DMS79 treated with DMSO at 0.1 percent for 48 hours (cell line): ENCODE measurements at regions not wholly inside any gene's neighbourhood (a gene's known extent, or its start where the extent isn't known, plus 50 kb on each side); places are given as distances from the start of the nearest gene placed in this dataset.
"Not testable (repeated sequence)": the region's sequence is repeated elsewhere in the genome, so short reads cannot be mapped to it uniquely, and the experiment has no call there.

Source experiments
- DNase-seq: peaks from one replicate; lab custom pipeline; 2025; lab: John Stamatoyannopoulos, UW

DNA sequence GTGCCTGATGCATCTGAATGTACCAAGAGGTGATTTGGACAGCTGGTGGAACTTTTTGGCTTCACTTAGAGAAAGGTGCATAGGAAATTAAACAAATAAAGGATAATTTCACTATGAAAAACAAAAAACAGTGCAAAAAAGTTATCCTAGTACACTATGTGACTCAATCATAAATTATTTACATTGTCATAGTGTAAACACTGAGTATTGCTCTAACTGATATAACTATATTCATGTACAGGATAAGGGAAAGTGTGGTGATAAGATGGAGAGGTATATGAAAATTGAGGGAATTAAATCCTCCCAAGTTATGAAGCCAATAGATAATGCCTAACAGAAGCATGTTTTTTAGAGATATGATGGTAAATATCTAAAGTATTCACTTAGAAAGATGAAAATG, 50.2 kb upstream of the CPNE4 start:
- DNase-seq: no peak

DNA sequence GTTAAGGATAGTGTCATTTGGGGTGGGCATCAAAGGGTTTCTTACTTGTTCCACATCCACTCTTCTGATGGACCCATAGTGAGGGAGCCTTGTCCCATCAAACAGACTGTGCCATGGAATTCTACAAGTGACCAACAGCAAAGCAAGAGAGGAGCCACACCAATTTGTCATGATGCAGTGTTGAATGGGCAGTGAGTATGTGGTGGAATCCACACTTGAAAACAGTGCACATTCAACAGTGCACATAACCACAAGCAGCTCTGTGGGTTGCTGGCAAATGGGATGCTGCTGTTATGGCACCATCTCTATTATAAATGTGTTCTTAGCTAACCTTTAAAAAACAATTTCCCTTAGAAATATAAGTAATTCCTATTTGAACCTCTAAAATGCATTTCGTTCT, 52.5 kb upstream of the CPNE4 start:
- no peak for DNase-seq

DNA sequence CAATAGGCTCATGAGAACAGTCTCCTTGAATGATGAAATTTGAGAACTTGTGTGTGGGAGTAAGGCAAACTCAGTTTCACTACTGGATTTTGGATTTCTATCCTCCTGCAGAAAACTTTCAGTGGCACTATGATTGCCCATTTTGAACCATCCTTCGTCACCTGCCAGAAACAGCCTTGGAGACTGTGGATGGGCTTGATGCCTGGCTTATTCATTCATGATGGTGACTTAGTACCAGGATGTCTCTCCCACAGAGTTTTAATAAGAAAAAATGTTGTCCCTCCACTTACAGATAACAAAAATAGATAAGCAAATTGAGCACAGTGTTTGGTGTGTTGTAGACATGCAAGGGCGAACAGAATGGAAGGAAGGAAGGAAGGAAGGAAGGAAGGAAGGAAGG, 53.5 kb upstream of the CPNE4 start:
- DNase-seq: no peak

DNA sequence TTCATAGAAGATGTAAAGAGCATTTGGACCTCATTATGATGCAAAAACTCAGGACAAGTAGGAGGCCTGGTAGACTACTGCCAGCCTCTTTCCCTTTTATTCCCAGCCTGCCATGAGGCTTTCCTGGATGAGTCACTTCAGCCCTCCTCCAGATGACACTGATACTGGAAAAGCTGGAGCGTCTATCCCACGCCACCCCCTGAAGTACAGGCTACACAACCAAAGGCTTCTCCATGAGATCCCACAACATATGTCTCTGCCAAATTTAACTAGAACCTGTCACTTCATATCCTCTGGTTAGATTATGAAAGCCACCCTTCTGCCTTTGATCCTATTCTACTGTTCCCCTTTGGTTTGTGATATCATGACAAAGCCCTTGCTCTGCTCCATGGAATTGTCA, 56.1 kb upstream of the CPNE4 start:
- DNase-seq: no peak

DNA sequence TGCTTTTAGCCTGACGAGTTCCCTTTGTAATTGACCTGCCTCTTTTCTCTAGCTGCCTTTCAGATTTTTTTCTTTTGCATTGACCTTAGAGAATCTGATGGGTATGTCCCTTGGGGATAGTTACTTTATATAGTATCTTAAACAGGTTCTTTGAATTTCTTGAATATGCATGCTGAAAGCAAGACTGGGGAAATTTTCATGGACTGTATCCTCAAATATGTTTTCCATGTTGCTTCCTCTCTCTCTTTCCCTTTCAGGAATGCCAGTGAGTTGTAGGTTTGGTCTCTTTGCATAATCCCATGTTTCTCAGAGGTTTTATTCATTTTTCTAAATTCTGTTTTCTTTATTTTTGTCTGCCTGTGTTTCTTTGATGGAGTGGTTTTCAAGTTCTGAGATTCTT, 81.8 kb upstream of the CPNE4 start:
- no peak for DNase-seq

DNA sequence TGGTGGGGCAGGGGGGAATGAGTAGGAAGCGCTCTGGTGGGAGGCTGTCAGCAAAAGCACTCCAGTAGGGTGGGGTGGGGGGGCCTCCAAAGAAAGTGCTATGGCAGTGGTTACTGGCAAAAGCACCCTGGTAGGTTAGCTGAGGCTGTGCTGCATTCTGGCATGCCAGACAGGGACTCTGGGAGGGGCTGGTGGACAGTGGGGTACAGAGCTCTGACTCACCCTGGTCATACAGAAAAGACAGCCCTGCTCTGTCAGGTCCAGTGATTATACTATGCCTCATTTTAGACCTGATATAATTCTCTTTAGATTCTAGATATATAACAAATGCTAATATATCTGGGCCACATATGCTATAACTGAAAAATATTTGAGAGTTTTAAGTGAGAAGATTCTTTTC, 82.8 kb upstream of the CPNE4 start:
- DNase-seq: no peak

DNA sequence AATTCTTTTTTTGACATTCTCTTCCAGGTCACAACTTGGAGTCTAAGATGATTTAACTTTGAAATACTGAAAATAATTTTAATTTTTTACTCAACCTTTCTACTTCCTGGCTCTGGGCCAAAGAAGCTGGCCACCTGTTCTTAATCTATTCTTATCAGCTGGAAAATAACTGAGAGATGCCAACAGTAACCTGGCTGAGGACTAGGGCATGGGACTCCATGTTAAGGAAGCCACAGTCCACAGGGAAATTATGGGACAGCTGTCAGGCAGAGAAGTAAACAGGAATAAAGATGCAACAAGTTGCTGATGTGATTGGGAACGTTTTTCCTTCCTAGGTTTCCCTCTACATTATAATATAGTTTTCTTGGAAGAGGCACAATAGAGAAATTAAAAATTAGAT, 84.7 kb upstream of the CPNE4 start:
- no peak for DNase-seq

DNA sequence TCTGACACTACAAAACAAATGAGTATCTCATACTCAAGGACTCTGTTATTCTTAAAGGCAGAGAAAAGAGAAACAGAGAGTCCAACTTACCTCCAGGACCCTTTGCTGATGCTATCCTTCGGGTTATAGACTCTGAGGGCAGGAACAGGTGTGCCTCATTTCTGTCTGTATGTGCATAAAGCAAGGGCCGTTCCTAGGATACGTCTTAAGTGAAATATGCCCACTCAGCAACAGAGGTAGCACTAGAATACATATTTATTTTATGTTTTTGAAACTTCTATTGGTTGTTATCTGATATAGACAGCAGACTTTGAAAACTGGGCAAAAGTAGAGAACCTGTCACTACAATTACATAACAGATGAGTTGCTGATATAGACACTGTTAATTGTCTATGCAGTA, 89.3 kb upstream of the CPNE4 start:
- DNase-seq: no peak

DNA sequence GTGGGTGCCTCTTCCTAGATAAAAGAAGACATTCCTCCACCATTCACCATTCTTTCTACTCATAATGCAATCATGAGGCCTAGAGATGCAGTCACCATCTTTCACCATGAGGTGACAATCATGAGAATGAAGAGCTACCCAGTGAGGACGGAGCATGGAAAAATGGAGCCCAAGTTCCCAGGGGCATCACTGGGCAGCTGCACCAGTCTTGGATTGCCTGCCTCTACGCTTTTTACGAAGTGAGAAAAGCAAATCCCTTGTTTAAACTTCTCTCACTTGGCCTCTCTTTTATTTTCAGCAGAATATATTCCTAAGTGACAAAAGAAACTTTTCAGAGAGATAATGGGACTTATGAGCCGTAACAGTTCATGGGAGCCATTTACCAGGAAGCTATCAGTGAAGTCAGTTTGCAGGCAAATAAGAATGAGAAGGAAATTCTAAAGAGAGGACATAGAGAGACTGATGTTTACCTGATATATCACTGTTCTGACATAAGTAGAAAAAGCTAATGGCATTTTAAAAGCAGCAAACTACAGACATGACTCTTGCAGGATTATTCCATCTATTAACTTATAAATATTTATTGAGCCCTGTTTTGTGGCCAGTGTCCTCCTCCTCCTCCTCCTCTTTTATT, 90.0 kb upstream of the CPNE4 start:
- DNase-seq: no peak

DNA sequence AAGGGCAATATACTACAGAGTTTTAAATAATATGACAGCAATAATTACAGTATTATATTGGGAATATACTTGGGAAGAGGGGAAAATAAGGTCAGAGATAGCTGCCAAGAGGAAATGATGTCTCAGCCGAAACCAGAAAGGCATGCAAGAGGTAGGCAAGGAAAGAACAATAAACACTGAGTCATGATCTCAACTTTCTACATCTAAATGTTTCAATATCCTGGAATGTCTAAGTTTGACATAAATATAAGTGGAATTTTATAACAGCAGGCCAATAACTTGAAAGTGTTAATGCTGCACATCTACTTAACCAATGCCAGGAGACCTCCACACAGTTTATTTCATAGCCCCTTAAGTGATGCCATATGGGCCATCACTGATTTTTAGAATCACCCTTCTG, 99.8 kb upstream of the CPNE4 start:
- no peak for DNase-seq

DNA sequence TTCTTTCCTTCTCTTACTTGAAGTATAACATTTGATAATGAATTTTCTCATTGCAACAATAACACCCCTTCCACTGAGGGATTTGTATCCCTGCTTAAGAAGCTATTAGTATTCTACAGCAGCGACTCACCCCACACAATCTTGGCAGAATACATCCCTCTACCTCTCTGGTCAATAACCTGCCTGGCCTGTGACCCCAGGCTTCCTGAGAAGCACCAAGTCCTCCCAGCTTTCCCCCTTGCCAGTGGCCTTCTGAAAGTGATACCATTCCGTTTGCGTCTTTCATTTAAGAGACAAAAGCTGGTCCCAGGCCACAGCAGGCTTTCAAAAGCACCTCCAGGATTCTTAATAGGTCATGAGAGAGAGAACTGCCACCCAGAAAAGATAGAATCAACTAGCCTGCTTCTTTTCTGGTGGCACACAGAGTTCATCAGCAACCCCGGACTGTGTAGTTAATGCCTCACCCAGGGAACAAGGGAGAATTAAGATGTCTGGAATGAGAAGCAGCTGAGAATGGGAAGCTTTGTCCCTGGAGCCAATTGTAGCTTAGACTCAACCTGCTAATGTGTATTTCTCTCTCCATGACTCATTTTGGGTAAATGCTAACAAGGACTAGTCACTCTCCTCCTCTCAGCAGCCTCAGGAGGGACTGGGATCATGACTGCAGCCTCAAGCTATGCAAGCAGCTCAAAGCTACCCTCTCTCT, 101.0 kb upstream of the CPNE4 start:
- no peak for DNase-seq

DNA sequence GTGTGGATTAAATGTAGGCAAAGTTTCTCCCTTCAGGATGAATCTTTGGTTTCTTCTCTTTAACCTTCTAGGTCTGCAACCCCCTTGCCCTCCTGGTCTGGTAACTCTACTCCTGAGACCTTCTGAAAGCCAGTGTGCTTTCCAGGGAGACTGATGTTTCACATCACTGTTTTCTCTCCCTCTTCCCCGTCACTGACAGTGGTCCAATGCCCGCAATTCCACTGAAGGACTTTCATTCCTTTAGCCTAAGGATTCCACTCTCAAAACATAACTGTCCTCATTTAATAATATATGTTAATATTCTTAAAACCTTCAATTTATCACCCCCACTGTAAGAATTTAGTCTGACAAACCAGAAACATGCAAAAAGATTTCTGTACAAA, 101.5 kb upstream of the CPNE4 start:
- no peak for DNase-seq

DNA sequence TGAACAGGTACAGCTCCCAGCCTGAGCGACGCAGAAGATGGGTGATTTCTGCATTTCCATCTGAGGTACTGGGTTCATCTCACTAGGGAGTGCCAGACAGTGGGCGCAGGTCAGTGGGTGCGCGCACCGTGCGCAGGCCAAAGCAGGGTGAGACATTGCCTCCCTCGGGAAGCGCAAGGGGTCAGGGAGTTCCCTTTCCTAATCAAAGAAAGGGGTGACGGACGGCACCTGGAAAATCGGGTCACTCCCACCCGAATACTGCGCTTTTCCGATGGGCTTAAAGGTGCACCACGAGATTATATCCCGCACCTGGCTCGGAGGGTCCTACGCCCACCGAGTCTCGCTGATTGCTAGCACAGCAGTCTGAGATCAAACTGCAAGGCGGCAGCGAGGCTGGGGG, 102.1 kb upstream of the CPNE4 start:
- DNase-seq: not testable (repeated sequence)

DNA sequence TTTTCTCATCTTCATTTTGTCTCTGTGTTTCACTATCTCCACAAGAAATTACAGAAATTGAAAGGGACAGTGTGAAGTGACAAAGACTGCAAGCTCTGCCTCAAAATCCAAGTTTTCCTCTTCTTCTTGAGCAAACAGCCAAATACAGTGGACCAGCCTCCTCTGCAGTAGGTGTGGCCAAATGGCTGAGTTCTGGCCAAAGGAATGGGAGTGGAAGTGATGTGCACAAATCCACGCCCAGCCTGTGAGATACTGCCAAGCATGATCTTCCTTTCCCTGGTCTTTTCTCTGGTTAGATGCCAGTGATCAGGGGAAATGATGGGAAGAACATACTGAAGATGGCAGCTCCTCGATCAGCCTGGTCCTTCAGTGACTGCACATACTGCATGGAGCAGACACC, 111.0 kb upstream of the CPNE4 start:
- no peak for DNase-seq

DNA sequence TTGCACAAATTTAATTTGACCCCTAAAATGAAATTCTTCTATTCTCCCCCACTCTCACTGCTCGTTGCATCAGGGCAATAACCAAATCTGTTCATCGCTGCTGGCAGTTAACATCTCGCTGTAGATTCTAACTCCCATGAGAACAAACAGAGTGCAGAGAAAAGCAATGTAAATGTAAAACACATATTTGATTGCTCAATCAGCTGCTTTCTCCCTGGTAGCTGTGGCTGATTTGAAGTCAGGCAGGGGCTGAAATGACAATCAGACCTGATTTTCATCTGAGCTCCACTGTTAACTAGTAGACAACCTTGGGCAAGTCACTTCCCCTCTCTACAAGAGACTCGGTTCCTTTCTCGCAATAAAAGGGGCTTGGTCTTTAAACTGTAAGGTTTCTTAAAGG, 119.8 kb upstream of the CPNE4 start:
- DNase-seq: no peak

DNA sequence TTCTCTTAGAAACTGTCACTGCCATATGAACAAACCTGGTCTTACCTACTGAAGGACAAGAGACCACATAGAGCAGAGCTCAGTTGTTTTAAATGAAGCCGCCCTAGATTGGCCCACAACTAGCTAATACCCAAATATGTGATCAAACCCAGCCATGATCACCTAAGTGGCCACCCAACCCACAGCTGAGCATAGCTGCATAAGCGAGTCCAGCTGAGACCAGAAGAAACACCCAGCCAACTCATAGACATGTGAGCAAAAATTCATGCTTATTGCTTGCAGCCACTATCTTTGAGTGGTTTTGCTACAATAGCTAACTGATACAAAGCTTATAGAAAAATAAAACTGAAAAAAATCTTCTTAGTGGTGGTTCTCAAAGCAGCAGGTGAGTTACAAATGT, 124.3 kb upstream of the CPNE4 start:
- DNase-seq: no peak

DNA sequence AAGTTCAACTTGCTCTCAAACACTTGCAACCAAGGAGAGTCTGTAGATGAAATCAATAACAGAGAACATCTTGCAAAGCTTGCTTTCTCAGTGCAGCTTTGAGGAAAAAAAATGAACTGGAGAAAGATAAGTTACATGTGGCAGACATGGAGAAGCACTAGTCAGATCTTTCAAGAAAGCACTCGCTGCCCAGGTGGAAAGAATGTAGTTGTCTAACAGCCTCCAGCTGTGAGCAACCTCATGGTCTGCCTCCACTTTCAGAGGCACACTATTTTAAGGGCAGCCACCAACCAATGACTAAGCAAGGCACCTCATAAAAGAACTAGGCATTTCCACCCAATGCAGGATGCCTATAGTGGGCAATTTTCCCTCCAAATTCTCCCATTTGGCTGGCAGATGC, 125.4 kb upstream of the CPNE4 start:
- DNase-seq: no peak

DNA sequence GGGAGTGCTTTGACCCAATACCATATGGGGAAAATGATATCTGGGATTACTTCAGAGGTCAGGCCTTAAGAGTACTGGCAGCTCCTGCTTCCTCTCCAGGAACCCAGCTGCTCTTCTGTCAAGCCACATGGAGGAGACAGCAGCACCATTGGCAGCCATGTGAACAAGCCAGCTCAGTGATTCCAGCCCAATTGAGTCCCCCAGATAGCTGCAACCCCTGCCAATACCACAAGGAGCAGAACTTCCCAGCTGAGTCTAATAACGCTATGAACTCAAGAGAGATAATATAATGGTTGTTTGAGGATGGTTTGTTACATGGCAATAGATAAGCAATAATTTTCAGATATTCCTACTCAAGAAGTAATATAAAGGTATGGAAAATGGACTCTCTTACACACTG, 126.8 kb upstream of the CPNE4 start:
- DNase-seq: no peak

DNA sequence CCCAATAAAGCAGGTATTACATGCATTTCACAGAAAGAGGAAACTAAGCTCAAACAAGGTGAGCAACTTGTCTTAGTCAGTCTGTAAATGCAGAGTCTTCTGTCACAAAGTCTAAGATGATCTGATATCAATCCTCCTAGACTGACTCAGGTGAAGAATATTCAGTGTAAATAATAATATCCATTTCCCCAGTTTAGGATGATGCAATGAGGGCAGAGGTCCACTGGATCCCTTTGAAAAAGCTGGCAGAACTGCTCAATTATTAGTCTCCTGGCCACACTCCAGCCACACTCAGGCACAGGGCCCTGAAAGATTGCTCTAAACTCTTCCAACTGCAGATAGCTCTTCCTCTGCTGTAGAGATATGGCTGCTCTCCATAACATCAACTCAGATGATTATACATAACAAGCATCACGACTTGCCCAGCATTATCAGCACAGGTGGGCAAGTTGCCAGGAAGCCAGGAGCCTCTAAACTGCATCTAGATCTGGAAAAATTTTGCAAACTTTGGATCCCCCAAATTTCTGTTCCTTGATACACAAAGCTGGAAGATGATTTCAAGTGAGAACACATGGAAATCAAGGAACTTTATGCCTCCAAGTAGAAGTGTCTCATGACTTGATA, 129.8 kb upstream of the CPNE4 start:
- DNase-seq: no peak

DNA sequence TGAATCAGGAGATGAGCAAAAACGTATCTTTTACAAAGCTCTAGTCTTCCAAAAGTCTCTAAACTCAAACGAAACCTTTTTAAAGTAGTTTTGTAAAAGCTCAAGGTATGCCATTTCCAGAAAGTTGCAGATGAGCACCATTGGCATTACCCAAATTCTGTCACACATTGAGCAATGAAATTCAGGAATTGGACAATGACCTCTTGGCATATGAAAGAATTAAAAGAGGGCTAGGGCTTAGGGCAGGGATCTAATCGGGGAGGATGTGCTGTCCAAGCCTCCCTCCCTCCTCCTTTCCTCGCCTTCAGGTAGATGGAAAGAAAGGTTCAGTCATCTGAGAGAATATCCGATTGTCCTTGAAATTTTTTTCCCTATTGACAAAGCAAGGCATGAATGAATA, 133.1 kb upstream of the CPNE4 start:
- no peak for DNase-seq

DNA sequence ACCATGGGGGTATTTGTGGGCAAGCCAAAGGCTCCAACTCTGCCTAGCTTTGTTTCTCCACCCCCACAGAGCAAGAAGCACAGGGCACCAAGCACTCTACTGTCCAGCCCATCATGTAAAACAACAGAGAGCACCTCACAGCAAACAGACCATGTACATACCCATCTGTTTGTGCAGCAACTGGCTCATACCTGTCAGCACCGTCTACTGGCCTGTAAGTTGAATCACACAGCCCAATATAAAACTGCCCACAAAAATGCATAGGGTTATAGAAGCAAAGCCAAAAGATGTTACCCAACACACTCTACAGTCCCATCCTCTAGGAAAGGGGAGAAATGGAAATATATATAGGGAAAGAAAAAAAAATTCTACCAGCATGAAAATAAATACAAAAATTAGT, 139.7 kb upstream of the CPNE4 start:
- DNase-seq: no peak

DNA sequence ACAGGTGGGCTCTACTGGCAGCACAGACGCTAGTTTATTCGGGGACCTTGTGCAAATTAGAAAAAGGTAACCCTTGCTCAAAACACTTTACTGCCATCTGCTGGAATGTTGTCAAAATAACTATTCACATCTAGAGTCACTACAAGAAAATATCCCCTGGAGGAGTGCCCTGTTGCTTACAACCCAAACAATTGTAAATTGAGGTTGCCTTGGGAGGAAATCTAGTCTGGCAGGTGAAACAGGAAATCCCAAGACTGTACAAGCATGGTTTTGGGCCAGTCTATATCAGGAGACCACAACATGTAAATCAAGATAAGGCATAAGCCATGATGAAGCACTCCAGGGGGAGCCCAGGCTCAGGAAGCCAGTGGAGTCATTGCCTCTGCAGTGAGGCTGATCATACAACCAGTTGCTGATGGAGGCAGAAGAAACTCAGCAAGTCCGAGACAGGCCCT, 136.8 kb upstream of the ACP3 start:
- DNase-seq: peak; percentile 88

DNA sequence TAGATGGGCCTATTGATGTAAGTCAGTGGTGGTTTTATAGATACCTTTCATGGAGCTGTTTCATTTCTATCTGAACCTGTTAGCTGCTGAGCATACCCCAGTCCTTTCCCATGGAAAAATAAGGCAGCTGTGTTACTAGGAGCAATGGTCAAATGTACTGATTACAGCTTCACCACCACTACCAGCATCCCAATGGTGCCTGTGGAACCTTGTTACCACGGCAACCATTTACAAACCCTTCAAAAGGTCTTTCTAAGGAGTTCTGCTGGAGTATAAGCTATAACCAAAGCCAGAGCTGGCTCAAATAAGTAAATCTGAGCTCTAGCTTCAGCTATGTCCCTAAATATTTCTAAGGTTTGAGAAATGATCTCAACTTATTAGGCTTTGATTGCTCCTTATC, 133.4 kb upstream of the ACP3 start:
- DNase-seq: no peak

DNA sequence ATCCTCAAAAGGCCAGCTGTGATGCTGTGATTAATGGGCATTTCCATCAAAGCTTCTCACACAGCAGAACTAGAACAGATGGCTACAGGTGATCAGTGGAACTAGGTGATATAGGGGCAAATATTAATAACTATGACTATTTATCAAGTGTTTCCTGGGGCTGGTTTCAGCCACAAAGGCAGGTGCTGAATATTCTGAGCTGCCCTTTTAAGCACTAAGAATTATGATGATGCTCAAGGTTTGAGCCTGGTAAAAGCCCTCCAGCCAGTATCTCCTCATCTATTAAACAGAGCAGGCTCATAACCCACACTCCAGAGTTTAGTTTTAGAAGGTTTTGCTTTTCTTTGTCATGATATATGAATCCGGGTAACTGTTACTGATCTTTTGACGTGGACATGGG, 129.5 kb upstream of the ACP3 start:
- no peak for DNase-seq
